SW480 (cell line): ENCODE measurements at regions not wholly inside any gene's neighbourhood (a gene's known extent, or its start where the extent isn't known, plus 50 kb on each side); places are given as distances from the start of the nearest gene placed in this dataset.
"Not testable (repeated sequence)": the region's sequence is repeated elsewhere in the genome, so short reads cannot be mapped to it uniquely, and the experiment has no call there.

ENCODE experiments used
- DNase-seq: peaks from one replicate; pipeline ENCODE4 v3.0.0-alpha.2; 2016; ENCODE audit warnings: low spot score

DNA sequence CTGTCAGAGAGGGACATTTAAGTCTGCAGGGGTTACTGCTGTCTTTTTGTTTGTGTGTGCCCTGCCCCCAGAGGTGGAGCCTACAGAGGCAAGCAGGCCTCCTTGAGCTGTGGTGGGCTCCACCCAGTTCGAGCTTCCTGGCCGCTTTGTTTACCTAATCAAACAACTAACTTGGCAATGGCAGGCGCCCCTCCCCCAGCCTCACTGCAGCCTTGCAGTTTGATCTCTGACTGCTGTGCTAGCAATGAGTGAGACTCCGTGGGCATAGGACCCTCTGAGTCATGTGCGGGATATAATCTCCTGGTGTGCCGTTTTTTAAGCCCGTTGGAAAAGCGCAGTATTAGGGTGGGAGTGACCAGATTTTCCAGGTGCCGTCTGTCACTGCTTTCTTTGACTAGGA, 216.8 kb upstream of the CDKN2B start:
- not testable (repeated sequence) for DNase-seq

- no peak for DNase-seq
Measured at GRCh38 chr9:22227986-22228385, 218.6 kb upstream of the DMRTA1 start.

DNA sequence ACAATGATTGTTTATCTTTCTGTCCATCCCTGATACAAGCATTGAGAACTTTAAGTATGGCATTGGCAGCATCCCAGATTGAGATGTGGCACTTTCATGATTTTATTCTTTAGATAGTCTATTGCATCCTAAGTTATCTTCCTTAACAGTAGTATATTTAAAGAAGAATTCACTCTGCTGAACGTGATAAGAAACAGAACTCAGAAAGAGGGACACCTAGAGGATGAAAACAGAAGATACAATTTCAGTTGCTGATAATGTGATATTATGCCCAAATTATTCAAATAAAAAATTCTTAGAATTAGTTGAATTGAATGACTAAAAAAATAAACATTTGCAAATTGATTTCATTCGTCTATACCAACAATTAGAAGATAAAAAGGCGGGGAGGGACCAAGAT, 218.1 kb upstream of the DMRTA1 start:
- DNase-seq, result no peak

GRCh38 chr9:22229069-22229468, 217.6 kb upstream of the DMRTA1 start:
- no peak for DNase-seq

- not testable (repeated sequence) for DNase-seq
Measured at GRCh38 chr9:22231309-22231708, 215.3 kb upstream of the DMRTA1 start.

DNA sequence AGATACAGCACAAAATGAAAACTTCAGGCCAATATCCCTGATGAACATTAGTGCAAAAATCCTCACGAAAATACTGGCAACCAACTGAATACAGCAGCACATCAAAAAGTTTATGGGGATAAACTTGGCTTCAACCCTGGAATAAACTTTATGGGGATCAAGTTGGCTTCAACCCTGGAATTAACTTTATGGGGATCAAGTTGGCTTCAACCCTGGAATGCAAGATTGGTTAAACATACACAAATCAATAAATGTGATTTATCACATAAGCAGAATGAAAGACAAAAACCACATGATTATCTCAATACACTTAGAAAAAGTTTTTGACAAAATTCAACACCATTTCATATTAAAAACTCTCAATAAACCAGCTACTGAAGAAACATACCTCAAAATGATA, 213.7 kb upstream of the DMRTA1 start:
- no peak for DNase-seq

GRCh38 chr9:22237497-22238363, 208.9 kb upstream of the DMRTA1 start:
- DNase-seq, result peak; percentile 95

DNA sequence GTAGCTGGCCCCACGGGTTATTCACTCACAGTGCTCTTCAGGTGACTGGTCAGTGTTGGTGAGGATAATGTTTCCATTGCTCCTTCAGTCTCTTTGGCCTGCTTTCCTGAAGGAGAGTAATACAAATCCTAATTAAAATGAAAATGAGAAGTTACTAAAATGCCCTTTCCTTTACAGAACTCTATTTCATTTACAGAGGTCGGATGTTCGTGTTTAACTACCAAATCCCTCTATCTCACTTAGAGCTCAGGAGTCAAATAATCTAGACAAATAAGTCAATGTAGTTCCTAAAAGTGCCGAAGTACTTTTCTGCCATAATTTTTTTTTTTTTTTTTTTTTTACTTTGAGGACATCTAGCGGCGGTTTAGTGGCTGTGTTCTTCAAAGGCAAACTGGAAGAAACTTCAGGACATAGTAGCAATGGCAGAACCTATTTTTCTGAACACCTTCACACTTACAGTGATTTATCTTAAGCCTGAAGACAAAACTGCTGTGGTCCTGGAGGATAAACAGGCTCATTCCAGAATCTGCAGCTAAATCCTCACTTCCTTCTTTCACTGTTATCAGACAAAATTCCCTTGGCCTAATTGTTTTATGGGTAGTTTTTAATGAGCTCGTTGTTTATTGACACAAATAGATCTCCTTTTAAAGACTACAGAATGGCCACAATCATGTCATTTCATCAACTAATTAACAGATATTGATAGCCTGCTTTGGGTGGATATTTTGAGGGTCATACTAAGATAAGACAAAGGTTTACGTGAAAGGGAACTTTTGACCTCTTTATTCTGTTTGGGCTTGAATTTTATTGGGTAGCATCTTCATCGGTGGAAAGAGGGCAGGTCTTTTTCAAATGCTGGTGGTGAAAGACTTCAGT, 207.6 kb upstream of the DMRTA1 start:
- peak; percentile 75 for DNase-seq

- no peak for DNase-seq
Measured at GRCh38 chr9:22240619-22241018, 206.0 kb upstream of the DMRTA1 start.

- DNase-seq, result no peak
Measured at GRCh38 chr9:22241024-22241423, 205.6 kb upstream of the DMRTA1 start.

DNA sequence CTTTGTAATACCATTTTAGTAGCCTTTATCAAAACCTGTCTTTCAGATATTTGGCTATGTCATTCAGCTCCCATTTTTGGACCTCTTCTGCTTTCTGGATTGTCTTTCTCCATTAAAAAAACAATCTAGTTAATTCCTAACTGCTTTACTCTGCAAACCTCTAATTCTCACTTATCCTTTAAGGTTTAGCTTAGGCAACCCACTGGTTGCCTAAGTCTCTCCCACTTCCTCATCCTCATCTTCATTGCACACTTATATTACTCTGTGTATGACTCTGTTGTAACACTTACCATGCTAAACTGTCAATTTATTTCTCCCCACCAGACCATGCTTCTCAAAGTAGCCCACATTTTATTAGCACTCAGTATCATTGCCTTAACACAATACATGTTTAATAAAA, 205.0 kb upstream of the DMRTA1 start:
- no peak for DNase-seq

- peak; percentile 67 for DNase-seq
Measured at GRCh38 chr9:22244139-22245011, 202.2 kb upstream of the DMRTA1 start.

GRCh38 chr9:22255337-22255736, 191.3 kb upstream of the DMRTA1 start:
- no peak for DNase-seq

- DNase-seq, result no peak
Measured at GRCh38 chr9:22256381-22256780, 190.2 kb upstream of the DMRTA1 start.

DNA sequence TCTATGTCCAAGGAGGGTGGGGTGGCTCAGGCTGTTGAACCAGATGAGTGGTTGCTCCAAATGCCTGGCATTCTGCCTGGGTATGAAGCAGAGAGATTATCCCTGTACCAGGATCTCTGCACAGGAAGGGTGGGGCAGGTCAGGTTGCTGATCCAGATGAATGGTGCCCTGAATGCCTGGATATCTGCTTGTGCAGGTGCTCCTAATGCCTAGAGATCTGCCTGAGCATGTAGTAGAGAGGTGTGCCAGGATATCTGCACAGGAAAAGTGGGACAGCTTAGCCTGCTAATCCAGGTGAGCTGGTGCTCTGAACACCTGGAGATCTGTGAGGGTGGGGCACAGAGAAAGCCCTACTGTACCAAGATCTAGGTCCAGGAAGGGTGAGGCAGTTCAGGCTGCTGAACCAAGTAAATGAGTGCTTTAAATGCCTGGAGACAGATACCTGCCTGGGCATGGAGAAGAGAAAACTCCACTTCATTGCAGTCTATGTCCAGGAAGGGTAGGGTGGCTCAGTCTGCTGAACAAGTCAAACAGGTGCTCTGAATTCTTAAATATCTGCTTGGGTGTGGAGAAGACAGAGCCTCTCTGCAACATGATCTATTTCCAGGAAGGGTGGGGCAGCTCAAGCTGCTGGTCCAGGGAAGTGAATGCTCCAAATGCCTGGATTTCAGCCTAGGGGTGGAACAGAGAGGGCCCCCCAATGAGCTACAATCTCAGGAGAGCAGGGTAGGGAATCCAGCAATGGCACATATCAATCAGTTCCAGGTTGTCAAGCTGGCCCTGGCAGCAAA, 189.4 kb upstream of the DMRTA1 start:
- DNase-seq, result no peak

- no peak for DNase-seq
Measured at GRCh38 chr9:22265038-22265437, 181.6 kb upstream of the DMRTA1 start.

- DNase-seq, result no peak
Measured at GRCh38 chr9:22265534-22265933, 181.1 kb upstream of the DMRTA1 start.

GRCh38 chr9:22274477-22274876, 172.1 kb upstream of the DMRTA1 start:
- DNase-seq, result no peak

DNA sequence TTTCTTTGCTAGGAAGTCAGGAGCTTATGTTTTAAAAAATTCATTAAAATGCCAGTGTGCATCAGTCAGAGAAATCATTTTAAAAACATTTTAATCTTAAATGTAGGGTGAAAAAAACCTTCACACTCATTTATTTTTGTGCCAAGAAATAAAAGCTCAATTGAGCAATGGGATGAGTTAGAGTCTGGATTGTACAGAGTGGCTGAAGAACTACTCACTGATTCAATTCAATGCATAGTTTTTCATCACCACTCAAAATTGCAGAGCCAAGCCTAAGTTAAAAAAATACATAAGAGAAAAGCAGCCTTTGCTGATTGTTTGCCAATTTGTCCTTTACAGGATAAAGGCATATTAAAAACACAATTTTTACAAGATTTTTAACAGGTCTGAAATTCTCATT, 168.2 kb upstream of the DMRTA1 start:
- DNase-seq, result no peak

GRCh38 chr9:22279636-22280035, 167.0 kb upstream of the DMRTA1 start:
- DNase-seq, result no peak

DNA sequence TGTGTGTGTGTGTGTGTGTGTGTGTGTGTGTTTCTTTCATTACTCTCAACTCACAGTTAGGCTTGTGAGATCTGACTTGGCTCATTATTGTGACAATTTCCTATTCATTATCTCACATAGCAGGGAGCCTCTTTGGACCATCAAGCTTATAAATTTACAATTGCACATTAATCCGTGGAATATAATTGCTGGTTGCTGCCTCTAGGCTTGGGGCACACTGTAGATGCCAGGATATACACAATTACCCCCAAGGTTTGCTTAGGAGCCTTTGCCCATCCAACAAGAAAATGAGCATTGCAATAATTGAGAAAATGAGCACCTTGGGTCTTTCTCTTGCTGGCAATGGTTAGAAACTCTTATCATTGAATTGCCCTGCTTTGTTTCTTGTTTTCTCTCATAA, 161.6 kb upstream of the DMRTA1 start:
- DNase-seq, result no peak
